Hepatocyte (in vitro differentiated cells): ENCODE measurements at regions not wholly inside any gene's neighbourhood (a gene's known extent, or its start where the extent isn't known, plus 50 kb on each side); places are given as distances from the start of the nearest gene placed in this dataset.
"Not testable (repeated sequence)": the region's sequence is repeated elsewhere in the genome, so short reads cannot be mapped to it uniquely, and the experiment has no call there.

Experiments used
- DNase-seq: peaks from one replicate; pipeline ENCODE4 v3.0.0-alpha.2; 2016; ENCODE audit warnings: low spot score
- H2AFZ ChIP-seq: fragments of 200-600 bp; sonication (generic); 2 replicates; pipeline ENCODE4 v1.6.0; 2016; ENCODE audit warnings: antibody characterized with exemption, mild to moderate bottlenecking
- H3K27ac ChIP-seq: fragments of 200-600 bp; sonication (generic); 2 replicates; pipeline ENCODE4 v1.5.1; 2016; ENCODE audit warnings: mild to moderate bottlenecking
- H3K27me3 ChIP-seq: fragments of 200-600 bp; sonication (generic); 2 replicates; pipeline ENCODE4 v1.6.1; 2016
- H3K36me3 ChIP-seq: fragments of 200-600 bp; sonication (generic); replicated peaks from 2 replicates; pipeline ENCODE4 v1.5.1; 2016; ENCODE audit warnings: low read depth; ENCODE audit not compliant: insufficient read depth
- H3K4me1 ChIP-seq: fragments of 200-600 bp; sonication (generic); 2 replicates; pipeline ENCODE4 v1.5.1; 2016; ENCODE audit warnings: mild to moderate bottlenecking, moderate library complexity; ENCODE audit not compliant: insufficient read depth
- H3K4me2 ChIP-seq: fragments of 200-600 bp; sonication (generic); 2 replicates; pipeline ENCODE4 v1.6.0; 2016
- H3K4me3 ChIP-seq: fragments of 200-600 bp; sonication (generic); 2 replicates; pipeline ENCODE4 v1.5.1; 2016; ENCODE audit warnings: mild to moderate bottlenecking
- H3K79me2 ChIP-seq: fragments of 200-600 bp; sonication (generic); 2 replicates; pipeline ENCODE4 v1.6.0; 2017; ENCODE audit warnings: mild to moderate bottlenecking
- H3K9me2 ChIP-seq: fragments of 200-600 bp; sonication (generic); replicated peaks from 2 replicates; pipeline ENCODE4 v1.6.0; 2017; ENCODE audit warnings: mild to moderate bottlenecking; ENCODE audit not compliant: insufficient read depth
- H3K9me3 ChIP-seq: fragments of 200-600 bp; sonication (generic); 2 replicates; pipeline ENCODE4 v1.5.1; 2016; ENCODE audit warnings: low read depth, mild to moderate bottlenecking
- H4K20me1 ChIP-seq: fragments of 200-600 bp; sonication (generic); 2 replicates; pipeline ENCODE4 v1.6.0; 2016; ENCODE audit warnings: mild to moderate bottlenecking; ENCODE audit not compliant: insufficient read depth, poor library complexity, severe bottlenecking
- EZH2 ChIP-seq: fragments of 200-600 bp; sonication (generic); IDR thresholded peaks from 2 replicates; pipeline ENCODE4 v1.6.1; 2016; ENCODE audit warnings: antibody characterized with exemption, mild to moderate bottlenecking, borderline replicate concordance
- EZH2phosphoT487 ChIP-seq: fragments of 200-600 bp; sonication (generic); IDR thresholded peaks from one replicate; pipeline ENCODE4 v1.6.1; 2018; ENCODE audit warnings: antibody characterized with exemption, mild to moderate bottlenecking, low read depth, moderate library complexity; ENCODE audit not compliant: unreplicated experiment, severe bottlenecking
- WGBS: methylation state at CpG from one replicate; pipeline ENCODE4 v1.1.6; 2016; ENCODE audit warnings: low lambda C conversion rate; ENCODE audit errors: missing lambda C conversion rate; 5-methylcytosine and 5-hydroxymethylcytosine counted together
- TF ChIP-seq, protein P1 (sequence below): fragments of 200-600 bp; sonication (generic); IDR thresholded peaks from 2 replicates; pipeline ENCODE4 v1.5.1; 2016; ENCODE audit warnings: antibody characterized with exemption, mild to moderate bottlenecking; ENCODE audit not compliant: poor library complexity

- Histone ChIP-seq H3K4me2 (no peak overlapping the region), H3K27me3 (no peaks in the 10 kb centered on the region), H3K9me3 (no peaks in the 10 kb centered on the region), H2AFZ (no peak overlapping the region), H3K36me3 (no peaks in the 10 kb centered on the region), H3K9me2 (no peaks in the 10 kb centered on the region), H3K4me1 (no peaks in the 10 kb centered on the region), H3K4me3 (no peak overlapping the region), H3K27ac (no peak overlapping the region), H4K20me1 (no peaks in the 10 kb centered on the region), H3K79me2 (no peaks in the 10 kb centered on the region)
- TF ChIP-seq, protein P1, sequence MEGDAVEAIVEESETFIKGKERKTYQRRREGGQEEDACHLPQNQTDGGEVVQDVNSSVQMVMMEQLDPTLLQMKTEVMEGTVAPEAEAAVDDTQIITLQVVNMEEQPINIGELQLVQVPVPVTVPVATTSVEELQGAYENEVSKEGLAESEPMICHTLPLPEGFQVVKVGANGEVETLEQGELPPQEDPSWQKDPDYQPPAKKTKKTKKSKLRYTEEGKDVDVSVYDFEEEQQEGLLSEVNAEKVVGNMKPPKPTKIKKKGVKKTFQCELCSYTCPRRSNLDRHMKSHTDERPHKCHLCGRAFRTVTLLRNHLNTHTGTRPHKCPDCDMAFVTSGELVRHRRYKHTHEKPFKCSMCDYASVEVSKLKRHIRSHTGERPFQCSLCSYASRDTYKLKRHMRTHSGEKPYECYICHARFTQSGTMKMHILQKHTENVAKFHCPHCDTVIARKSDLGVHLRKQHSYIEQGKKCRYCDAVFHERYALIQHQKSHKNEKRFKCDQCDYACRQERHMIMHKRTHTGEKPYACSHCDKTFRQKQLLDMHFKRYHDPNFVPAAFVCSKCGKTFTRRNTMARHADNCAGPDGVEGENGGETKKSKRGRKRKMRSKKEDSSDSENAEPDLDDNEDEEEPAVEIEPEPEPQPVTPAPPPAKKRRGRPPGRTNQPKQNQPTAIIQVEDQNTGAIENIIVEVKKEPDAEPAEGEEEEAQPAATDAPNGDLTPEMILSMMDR: no peak
- no peak for TF ChIP-seq EZH2
- DNase-seq: no peak
- WGBS: 59% methylated on average over 3 of the region's 3 CpGs
These were observed 364.2 kb downstream of the TFAP2B start for GRCh38 chr6:51182827-51183226.

DNA sequence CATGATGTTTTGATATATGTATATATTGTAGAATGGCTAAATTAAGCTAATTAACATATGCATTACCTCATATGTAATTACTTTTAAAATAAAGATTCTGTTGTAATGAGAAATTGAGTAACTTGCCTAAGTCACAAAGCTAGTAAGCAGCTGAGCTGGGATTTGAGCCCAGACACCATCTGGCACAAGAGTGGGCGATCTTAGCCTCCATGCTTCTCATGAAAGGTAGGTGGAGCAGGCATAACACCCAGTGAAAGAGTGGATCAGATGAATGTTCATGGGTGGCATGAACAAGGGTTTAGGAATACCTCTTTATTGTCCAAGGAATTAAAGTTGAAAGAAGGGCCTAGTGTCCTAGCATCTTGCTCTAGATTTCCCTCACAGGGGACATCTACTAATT, 365.4 kb downstream of the TFAP2B start:
- no peak overlapping the region for H3K27ac ChIP-seq
- H3K4me3 ChIP-seq: no peak overlapping the region
- H2AFZ ChIP-seq: no peak overlapping the region
- no peaks in the 10 kb centered on the region for H3K27me3 ChIP-seq
- no peaks in the 10 kb centered on the region for H3K4me1 ChIP-seq
- H3K9me2 ChIP-seq: no peaks in the 10 kb centered on the region
- TF ChIP-seq EZH2phosphoT487: no peak
- TF ChIP-seq, protein P1: no peak
- H3K4me2 ChIP-seq: no peak overlapping the region
- no peaks in the 10 kb centered on the region for H3K79me2 ChIP-seq
- no peaks in the 10 kb centered on the region for H4K20me1 ChIP-seq
- no peaks in the 10 kb centered on the region for H3K9me3 ChIP-seq
- no peak for DNase-seq
- WGBS: 88% methylated on average over 1 of the region's 1 CpG
- H3K36me3 ChIP-seq: no peaks in the 10 kb centered on the region

- not testable (repeated sequence) for H3K36me3 ChIP-seq, DNase-seq, H3K4me2 ChIP-seq, H3K9me3 ChIP-seq, H3K4me1 ChIP-seq, H3K27me3 ChIP-seq, H3K4me3 ChIP-seq, H3K9me2 ChIP-seq, H3K27ac ChIP-seq, H3K79me2 ChIP-seq, H4K20me1 ChIP-seq, H2AFZ ChIP-seq
- 85% methylated on average over 7 of the region's 7 CpGs for WGBS
These were observed 374.5 kb downstream of the TFAP2B start for GRCh38 chr6:51193163-51193562.

DNA sequence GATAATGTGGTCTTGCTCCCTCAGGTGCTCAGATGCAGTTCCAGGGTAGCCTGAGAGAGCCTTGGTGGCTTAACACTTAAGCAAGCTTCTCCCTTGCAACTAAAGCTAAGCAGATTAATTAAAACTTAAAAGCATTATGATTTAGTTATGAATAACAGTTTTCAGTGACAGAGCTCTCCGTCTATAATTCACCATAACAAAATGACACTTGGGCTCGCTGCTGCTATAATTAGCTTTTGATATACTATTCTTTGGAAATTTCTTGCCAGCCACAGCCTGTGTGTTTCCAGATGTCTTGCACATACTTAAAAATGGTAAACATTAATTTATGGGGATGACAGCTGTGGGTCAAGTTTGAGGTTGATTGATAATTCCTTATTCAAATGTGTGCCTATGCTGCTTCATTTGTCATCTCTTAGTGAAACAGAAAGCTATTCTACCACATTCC, 380.5 kb downstream of the TFAP2B start:
- no peak for DNase-seq
- Histone ChIP-seq H3K27me3 (no peaks in the 10 kb centered on the region), H3K9me2 (no peaks in the 10 kb centered on the region), H3K9me3 (no peaks in the 10 kb centered on the region), H3K79me2 (no peaks in the 10 kb centered on the region), H3K4me3 (no peak overlapping the region), H3K27ac (no peak overlapping the region), H2AFZ (no peak overlapping the region), H3K4me2 (no peak overlapping the region), H3K36me3 (no peaks in the 10 kb centered on the region), H4K20me1 (no peaks in the 10 kb centered on the region), H3K4me1 (no peaks in the 10 kb centered on the region)
- TF ChIP-seq, protein P1: no peak
- TF ChIP-seq EZH2phosphoT487: no peak
- no peak for TF ChIP-seq EZH2
- 80% methylated on average over 2 of the region's 2 CpGs for WGBS
